ENCODE measurements at regions not wholly inside any gene's neighbourhood (a gene's known extent, or its start where the extent isn't known, plus 50 kb on each side); places are given as distances from the start of the nearest gene placed in this dataset.

- DNase-seq, result no peak
Measured at GRCh38 chr15:39330061-39330460, 250.8 kb upstream of the THBS1 start.

DNA sequence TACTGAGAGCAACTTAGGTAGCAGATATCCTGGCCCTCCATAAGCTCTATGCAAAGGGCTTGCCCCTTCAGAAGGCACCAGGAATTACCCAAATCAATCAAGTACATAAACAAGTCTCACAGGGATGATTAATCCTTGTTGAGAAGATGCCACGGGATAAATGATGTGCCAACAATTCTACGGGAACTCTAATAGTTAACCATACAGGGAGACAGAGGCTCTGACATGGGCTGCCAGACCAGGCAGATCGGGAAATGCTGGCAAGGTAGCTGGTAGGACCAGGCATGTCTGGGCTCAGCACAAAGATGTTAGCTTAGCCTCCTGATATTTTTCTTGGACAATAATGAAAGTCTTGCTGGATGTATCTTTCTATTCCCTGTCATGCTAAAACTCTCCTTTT, 249.3 kb upstream of the THBS1 start:
- no peak for DNase-seq

GRCh38 chr15:39332846-39333245, 248.0 kb upstream of the THBS1 start:
- no peak for DNase-seq

GRCh38 chr15:39333393-39333792, 247.5 kb upstream of the THBS1 start:
- DNase-seq, result no peak

- no peak for DNase-seq
Measured at GRCh38 chr15:39333896-39334295, 247.0 kb upstream of the THBS1 start.

DNA sequence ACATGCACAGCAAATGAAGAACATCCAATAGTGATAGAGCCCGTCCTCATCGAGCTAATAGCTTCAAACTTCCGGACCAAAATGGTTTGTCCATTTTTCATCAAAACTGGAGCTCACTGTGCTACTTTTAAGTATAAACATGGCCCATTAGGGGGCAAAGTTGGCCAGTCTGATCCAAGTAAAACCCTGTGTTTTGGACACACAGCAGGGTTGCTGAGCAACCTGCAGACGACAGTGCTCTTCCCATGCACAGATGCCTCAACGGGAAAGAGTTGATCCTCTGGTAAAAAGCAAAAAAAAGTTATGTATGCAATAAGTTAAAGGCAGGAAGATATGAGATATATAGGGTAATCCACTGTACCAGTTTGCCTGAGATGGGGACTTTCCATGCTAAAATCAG, 244.0 kb upstream of the THBS1 start:
- no peak for DNase-seq

DNA sequence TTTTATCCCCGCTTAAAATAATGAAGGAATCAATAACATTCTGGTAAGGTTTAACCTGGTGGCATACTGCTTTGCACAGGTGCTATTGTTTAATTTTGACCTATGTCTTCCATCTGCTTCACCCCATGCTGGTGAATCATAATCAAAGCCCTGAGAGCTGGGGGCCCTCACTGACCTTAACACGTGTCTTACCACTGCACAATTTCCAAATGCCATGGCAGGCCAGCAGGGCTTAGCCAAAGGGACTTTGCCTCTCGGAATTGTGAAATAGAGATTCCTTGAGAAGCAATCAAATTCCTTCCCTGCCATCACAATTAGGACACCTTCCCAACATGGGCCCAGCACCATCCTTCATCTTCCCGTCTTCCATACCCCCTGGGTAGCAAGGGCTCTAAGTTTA, 242.6 kb upstream of the THBS1 start:
- no peak for DNase-seq

DNA sequence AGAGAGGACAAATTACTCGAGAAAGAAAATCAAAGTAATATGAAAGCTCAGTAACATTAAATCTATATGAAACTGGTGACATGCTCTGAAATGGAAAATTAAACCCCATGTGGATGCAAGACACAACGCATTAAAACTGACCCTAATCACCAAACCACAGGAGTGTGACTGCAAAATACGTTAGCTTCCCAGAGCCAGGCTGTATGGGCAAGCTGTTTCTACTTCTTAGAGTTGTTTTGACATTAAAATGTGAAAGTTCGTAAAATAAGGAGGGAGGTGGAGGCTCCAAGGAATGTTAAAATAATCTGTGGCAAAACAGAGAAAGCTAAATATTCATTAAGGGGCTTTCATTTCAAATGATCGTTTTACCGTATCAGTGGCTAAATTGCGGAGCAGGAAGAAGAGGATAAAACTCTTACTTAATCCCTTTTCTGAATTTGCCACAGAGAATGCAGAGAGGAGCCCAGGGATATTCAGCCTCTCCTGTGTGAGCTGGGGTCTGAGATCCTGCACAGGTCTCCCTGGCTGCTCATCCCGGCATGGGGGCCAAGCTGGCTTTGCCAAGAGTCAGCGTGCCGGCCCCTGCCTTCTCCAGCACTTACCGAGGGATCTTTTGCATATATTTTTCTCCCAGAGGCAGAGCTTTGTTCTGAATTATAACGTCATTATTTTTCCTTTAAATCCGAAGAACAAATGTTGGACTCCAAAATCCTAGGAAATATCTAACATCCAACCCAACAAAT, 239.8 kb upstream of the THBS1 start:
- DNase-seq, result no peak

DNA sequence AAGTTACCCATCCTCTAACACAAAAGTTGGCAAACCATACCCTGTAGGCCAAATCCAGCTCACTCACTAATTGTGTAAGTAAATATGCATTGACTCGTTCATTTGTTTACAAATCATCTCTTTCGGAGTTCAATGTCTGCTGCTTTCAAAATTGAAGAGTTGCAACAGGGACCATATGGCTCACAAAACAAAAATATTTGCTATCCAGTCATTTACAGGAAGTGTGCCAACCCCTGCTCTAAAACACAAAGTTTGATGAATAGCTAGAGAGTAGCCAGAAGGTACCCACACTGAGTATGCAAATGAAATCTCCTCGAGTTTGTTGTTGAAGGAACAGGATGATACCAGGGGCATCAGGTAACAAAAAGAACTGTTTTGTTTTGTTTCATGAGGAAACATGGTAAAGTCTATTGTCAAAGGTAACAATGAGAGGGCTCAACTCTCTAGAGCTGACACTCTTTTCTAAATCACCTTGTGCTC, 236.2 kb upstream of the THBS1 start:
- DNase-seq, result no peak

GRCh38 chr15:39345176-39345575, 235.7 kb upstream of the THBS1 start:
- no peak for DNase-seq

DNA sequence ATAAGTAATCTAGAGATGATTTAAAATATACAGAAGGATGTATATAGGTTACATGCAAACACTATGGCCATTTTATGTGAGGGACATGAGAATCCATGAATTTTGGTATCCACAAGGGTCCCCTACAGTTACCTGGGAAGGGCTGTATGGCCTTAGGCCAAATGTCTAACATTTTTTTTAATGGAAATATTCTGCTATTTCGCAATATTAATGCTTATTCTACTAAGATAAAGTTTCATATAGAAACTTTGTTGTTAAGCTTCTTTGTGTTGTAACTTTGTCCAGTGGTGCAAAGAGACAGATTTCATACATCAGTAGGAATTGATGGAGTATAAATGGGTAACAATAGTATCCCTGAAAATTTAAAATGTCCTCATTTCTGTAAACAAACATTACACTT, 233.4 kb upstream of the THBS1 start:
- no peak for DNase-seq

- no peak for DNase-seq
Measured at GRCh38 chr15:39350785-39351184, 230.1 kb upstream of the THBS1 start.

- no peak for DNase-seq
Measured at GRCh38 chr15:39354189-39354588, 226.7 kb upstream of the THBS1 start.

DNA sequence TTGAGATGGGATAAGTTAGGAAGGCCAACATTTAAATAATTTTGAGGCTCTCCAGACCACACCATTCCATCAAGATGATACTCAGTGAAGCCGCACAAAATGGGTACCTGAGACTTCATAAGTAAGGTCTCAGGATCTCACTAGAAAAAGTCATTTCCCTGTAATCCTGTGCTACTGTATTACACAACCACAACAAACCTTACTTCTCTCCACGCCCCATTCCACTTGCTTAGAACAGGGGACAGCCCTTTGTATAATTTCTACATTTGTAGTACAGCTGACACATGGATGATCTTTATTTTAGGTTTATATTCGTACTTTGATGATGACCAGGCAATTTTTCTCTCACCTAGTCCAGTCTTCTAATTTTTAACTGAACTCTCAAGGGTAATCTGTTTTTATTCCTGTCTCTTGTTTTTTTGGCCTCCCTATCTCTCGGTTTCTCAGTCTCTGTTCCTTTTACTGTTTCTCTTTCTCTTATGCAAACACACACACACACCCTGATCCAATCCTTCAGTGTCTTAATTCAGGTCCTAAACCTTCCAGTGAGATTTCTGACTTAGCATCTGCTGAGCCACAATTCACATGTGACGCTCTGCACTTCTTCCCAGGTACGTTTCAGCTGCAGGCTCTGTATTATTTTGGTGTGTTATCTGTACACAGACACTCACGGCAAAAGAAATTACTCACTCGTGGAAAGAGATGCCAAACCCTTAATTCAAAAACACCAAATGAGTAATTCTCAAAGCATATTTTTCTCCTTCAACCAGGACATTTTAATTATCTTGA, 223.2 kb upstream of the THBS1 start:
- no peak for DNase-seq

DNA sequence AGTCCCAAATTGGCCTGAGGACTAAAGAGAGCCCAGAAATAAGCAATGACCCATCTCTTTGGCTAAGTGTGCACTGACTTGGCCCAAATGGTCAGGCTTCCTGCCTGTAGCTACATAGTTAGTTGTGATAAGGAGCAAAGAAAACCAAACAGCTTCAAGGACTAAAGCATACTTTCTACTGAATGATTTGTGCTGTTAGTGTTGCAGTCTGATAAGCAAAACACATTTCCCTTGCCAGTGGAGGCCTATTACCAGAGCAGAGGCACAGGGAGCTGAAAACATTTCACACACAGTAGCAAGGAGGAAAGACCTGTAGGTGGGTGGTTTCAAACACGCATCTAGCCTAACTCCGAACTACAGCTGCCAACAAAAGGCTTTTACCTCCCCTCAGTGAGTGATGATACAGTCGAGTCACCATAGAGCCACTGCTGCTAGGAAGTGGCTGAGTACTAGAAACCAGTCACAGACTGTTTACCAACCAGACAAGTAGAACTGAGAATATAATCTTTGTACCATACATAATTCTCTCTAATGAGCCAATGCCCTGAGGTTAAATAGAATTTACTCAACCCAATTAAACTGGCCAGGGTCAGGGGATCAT, 222.3 kb upstream of the THBS1 start:
- no peak for DNase-seq

GRCh38 chr15:39359771-39360170, 221.1 kb upstream of the THBS1 start:
- no peak for DNase-seq

DNA sequence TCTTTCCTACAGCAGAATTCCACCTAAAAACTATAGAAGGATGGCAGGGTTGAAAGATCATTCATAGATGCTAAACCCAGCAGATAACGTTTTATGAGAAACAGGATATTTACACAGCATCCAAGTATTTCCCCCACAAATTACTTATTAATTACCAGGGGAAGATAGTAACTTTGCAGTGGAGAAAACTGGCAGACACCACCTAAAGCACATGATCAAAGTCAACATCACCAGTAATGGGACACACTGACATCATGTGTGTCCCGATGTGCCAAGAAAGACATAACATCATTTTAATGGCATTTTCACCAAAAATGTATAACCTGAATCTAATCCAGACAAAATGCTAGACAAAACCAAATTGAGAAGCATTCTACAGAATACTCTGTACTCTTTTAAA, 220.4 kb upstream of the THBS1 start:
- no peak for DNase-seq

- DNase-seq, result no peak
Measured at GRCh38 chr15:39361497-39361896, 219.4 kb upstream of the THBS1 start.

DNA sequence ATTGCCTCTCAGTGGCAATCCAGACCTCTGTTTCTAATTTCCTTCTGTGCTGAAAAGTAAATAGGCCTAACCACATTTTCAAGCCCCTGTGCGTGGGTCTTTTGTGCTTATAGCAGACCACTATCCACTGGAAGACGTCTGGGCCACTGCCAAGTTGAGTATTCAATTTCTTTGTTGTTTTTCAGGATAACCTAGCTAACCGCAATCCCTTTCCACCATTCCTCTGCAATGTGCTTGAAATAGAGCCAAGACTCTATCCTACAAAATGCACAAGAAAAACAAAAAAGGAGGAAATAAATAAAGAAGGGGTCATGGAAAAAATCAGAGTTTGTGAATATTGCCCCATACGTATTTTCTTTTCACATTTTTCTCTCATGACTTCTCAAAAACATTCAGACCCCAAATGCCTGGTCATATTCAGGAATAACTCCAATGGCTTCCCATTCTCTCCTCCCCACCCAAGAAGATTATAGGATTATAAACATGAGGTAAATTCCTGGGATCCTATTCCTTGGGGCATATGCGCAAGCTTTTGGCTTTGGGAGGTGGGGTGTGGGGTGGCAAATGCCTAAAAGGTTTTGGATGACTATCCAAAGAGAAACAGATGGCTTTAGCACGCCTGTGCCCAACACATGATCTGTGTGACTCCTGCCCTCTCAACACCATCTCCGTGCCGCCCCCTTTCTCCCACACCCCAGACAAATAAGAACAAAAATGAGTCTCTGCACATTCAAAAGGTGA, 217.9 kb upstream of the THBS1 start:
- no peak for DNase-seq

GRCh38 chr15:39363761-39364586, 216.9 kb upstream of the THBS1 start:
- no peak for DNase-seq

- no peak for DNase-seq
Measured at GRCh38 chr15:39364721-39365120, 216.2 kb upstream of the THBS1 start.

- DNase-seq, result no peak
Measured at GRCh38 chr15:39365161-39365560, 215.7 kb upstream of the THBS1 start.
